ENCODE measurements at regions not wholly inside any gene's neighbourhood (a gene's known extent, or its start where the extent isn't known, plus 50 kb on each side); places are given as distances from the start of the nearest gene placed in this dataset.
"Not testable (repeated sequence)": the region's sequence is repeated elsewhere in the genome, so short reads cannot be mapped to it uniquely, and the experiment has no call there.

DNA sequence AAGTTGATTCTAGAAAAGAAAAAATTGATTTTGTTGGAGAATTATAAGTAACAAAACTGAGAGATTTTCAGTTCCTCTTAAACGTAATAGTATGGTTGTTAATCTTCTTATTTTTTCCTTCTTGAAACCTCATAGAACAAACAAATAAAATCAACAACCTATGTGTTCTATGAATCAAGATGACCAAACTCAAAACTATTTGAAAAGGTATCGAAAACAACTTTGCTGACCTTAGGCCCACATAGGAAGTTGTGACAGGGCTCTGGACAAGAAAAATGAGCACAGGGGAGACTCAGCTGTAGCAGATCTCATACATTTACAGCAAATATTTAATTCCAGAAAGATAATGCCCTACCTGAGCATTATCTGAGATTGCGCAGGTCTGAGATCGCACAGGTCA lies 169.4 kb upstream of the CCNH start:
- WGBS, 2 donors = 60% methylated on average over 4 of the region's 4 CpGs
- DNase-seq = no peak
- no peaks in the 10 kb centered on the region for H3K36me3 ChIP-seq (replicated peaks in 1 of 2; ENCODE audit: insufficient read depth in 1 of 2, low read depth in 2 of 2)
- no peak overlapping the region for H3K4me3 ChIP-seq
- H3K9me3 ChIP-seq = no peaks in the 10 kb centered on the region
- H3K27ac ChIP-seq = no peak overlapping the region
- intact Hi-C loops (cut with DNase I) = no loop called here
- H3K4me1 ChIP-seq = no peaks in the 10 kb centered on the region
- TF ChIP-seq POLR2A (IDR thresholded peaks at IDR 0.05) = no peak
- TF ChIP-seq, protein P1, sequence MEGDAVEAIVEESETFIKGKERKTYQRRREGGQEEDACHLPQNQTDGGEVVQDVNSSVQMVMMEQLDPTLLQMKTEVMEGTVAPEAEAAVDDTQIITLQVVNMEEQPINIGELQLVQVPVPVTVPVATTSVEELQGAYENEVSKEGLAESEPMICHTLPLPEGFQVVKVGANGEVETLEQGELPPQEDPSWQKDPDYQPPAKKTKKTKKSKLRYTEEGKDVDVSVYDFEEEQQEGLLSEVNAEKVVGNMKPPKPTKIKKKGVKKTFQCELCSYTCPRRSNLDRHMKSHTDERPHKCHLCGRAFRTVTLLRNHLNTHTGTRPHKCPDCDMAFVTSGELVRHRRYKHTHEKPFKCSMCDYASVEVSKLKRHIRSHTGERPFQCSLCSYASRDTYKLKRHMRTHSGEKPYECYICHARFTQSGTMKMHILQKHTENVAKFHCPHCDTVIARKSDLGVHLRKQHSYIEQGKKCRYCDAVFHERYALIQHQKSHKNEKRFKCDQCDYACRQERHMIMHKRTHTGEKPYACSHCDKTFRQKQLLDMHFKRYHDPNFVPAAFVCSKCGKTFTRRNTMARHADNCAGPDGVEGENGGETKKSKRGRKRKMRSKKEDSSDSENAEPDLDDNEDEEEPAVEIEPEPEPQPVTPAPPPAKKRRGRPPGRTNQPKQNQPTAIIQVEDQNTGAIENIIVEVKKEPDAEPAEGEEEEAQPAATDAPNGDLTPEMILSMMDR (IDR thresholded peaks at IDR 0.05) = no peak
- ATAC-seq = no peak
- H3K27me3 ChIP-seq = no peaks in the 10 kb centered on the region

DNA sequence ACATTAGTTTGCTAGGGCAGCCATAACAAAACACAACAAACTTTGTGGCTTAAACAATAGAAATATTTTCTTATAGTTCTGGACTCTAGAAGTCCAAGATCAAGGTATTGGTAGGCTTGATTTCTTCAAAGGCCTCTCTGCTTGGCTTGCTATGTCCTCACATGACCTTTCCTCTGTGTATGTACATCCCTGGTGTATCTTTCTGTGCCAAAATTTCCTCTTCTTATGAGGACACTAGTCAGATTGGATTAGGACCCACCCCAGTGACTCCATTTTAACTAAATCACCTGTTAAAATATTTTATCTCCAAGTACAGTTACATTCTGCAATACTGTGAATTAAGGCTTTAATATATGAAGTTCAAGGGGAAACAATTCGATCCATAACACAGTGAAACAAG lies 168.9 kb upstream of the CCNH start:
- Histone ChIP-seq H3K9me3 (no peaks in the 10 kb centered on the region), H3K36me3 (replicated peaks in 1 of 2; ENCODE audit: insufficient read depth in 1 of 2, low read depth in 2 of 2) (no peaks in the 10 kb centered on the region), H3K27ac (no peak overlapping the region), H3K4me1 (no peaks in the 10 kb centered on the region), H3K4me3 (no peak overlapping the region), H3K27me3 (no peaks in the 10 kb centered on the region)
- TF ChIP-seq, protein P1 (IDR thresholded peaks at IDR 0.05) = no peak
- TF ChIP-seq POLR2A (IDR thresholded peaks at IDR 0.05) = no peak
- DNase-seq (no peak), ATAC-seq (no peak)
- 52 to 56% methylated on average over 1 of the region's 1 CpG for WGBS, 2 donors
- intact Hi-C loops (cut with DNase I) = no loop called here

DNA sequence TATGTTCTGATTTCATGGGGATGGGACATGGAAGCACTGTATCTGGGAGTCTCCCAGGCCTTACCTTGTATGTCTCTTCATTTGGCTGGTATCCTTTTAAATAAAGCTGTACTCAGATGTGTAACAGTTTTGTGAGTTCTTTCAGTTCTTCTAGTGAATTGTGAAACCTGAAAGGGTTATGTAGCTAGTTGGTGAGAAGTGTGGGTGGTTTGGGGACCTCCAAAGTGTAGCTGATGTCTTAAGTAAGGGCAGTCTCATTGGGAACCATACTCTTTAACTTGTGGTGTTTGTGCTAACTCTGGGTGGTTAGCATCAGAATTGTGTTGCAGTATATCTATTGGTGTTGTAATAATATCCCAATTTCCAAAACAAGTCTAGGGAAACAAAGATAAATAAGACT lies 166.9 kb upstream of the CCNH start:
- no peaks in the 10 kb centered on the region for H3K27me3 ChIP-seq
- no peak overlapping the region for H3K4me3 ChIP-seq
- H3K4me1 ChIP-seq = no peaks in the 10 kb centered on the region
- intact Hi-C loops (cut with DNase I) = no loop called here
- H3K27ac ChIP-seq = no peak overlapping the region
- no peaks in the 10 kb centered on the region for H3K9me3 ChIP-seq
- TF ChIP-seq, protein P1 (IDR thresholded peaks at IDR 0.05) = no peak
- TF ChIP-seq POLR2A (IDR thresholded peaks at IDR 0.05) = no peak
- ATAC-seq (no peak), DNase-seq (no peak)
- H3K36me3 ChIP-seq (replicated peaks in 1 of 2; ENCODE audit: insufficient read depth in 1 of 2, low read depth in 2 of 2) = no peaks in the 10 kb centered on the region

DNA sequence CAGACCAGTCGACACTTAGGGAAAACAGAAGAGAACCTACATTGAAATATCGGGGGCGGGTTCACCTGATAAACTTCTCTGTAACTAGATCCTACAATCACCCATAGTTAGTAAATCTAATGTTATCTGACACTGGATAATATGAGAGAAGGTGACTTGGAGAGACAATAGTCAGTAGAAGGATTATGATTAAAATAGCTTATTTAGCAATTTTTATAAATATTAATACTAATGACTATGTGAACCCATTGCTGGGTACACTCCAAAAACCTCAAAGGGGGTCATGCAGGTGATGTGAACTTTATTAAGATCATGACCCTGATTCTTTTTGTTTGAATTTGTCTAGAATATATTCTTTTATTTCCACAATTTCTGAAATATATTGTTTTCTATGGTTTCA lies 164.1 kb upstream of the CCNH start:
- WGBS, 2 donors = 58 to 67% methylated on average over 3 of the region's 3 CpGs
- Histone ChIP-seq H3K27ac (no peak overlapping the region), H3K36me3 (replicated peaks in 1 of 2; ENCODE audit: insufficient read depth in 1 of 2, low read depth in 2 of 2) (no peaks in the 10 kb centered on the region), H3K4me1 (no peaks in the 10 kb centered on the region), H3K4me3 (no peak overlapping the region), H3K27me3 (no peaks in the 10 kb centered on the region), H3K9me3 (no peaks in the 10 kb centered on the region)
- no peak for DNase-seq
- intact Hi-C loops (cut with DNase I) = no loop called here
- no peak for ATAC-seq
- TF ChIP-seq, protein P1 (IDR thresholded peaks at IDR 0.05) = no peak
- no peak for TF ChIP-seq POLR2A (IDR thresholded peaks at IDR 0.05)

- 27 to 35% methylated on average over 4 of the region's 4 CpGs for WGBS, 2 donors
Observed at GRCh38 chr5:87576306-87576705, 163.6 kb upstream of the CCNH start.

More at GRCh38 chr5:87576306-87576705, 163.6 kb upstream of the CCNH start:
- ATAC-seq; H3K4me3 ChIP-seq; H3K27me3 ChIP-seq; intact Hi-C loops (cut with DNase I); DNase-seq; H3K36me3 ChIP-seq (replicated peaks in 1 of 2; ENCODE audit: insufficient read depth in 1 of 2, low read depth in 2 of 2); H3K4me1 ChIP-seq; H3K9me3 ChIP-seq; H3K27ac ChIP-seq: not testable (repeated sequence)

Measured in body of pancreas (tissue), 4 donors.